Glomerular visceral epithelial cell (primary cell): ENCODE measurements at regions not wholly inside any gene's neighbourhood (a gene's known extent, or its start where the extent isn't known, plus 50 kb on each side); places are given as distances from the start of the nearest gene placed in this dataset.
A peak's percentile ranks its signal among the peaks of the same experiment; 100 is the strongest.
"Not testable (repeated sequence)": the region's sequence is repeated elsewhere in the genome, so short reads cannot be mapped to it uniquely, and the experiment has no call there.

Experiments used
- DNase-seq: peaks from one replicate; pipeline ENCODE4 v3.0.0-alpha.2; 2016; ENCODE audit errors: extremely low spot score

- no peak for DNase-seq
Measured at GRCh38 chr2:37569986-37570679, 101.3 kb downstream of the CDC42EP3 start.

DNA sequence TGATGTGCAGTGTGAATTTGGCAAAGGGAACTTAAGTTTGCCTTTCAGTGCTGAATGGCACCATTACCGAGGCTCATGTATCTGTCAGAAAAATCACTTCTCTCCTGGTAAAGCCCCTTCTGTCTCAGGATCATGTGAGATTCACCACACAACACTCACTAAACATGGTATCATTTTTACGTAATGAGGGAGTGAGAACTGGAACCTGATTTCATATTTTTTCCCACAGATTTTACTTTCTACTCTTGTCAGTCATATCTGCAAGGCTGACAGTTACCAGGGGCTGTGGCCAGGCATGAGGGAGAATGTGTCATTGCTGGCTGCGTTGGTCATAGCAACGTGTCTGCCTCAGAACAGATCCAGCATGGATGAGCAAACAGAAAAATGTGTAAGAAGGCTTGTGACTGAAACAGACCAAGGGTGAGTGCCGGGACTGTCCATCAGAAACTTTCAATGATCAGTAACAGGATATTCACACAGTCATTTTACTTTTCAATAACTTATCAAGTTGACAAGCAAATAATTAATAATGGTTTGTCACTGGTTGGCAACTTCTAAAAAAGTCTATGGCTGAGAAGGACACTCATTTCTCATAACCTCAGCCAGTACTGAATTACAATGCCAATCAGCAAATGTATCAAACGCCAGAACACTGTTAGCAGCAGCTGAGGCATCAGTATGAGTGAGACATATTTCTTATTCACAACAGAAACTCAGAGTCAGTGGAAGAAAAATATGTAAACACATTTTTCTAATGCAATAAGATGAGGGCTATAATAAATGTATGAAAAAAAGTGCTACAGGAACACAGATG is 100.5 kb downstream of the CDC42EP3 start:
- DNase-seq = peak; percentile 73

DNA sequence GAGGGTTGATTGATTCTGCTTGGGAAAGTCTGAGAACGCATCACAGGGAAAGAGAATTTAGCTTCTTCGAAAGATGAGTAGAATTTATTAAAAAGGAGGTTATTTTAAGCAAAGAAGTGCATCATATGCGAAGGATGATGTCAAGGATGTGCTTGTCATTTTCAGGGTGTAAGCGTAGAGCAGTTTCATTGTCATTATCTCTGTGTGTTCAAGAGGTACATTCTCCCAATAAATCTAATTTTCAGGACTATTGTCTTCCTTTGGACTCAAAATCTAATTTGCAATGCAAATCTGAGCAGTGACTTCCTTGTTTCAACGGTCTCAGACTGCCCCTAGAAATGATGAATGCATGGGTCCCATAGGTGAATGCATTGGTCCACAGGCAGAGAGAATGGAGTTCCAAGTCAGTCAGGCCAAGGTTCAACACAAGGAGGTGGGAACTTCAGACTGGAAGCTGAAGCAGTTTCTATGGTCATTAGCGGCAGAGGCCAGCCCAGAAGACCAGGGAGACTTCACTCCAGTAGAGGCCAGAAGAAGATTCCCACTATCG is 99.8 kb downstream of the CDC42EP3 start:
- DNase-seq = no peak

GRCh38 chr2:37573451-37574388 is 97.7 kb downstream of the CDC42EP3 start:
- no peak for DNase-seq

GRCh38 chr2:37575780-37576179 is 95.7 kb downstream of the CDC42EP3 start:
- no peak for DNase-seq

DNA sequence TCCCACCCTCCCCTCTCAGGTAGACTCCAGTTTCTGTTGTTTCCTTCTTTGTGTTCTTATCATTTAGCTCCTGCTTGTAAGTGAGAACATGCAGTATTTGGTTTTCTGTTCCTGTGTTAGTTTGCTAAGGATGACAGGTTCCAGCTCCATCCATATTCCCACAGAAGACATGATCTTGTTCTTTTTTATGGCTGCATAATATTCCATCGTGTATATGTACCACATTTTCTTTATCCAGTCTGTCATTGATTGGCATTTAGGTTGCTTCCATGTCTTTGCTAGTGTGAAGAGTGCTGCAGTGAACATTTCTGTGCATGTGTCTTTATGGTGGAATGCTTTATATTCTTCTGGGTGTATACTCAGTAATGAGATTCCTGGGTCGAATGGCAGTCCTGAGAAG is 95.2 kb downstream of the CDC42EP3 start:
- DNase-seq = not testable (repeated sequence)

DNA sequence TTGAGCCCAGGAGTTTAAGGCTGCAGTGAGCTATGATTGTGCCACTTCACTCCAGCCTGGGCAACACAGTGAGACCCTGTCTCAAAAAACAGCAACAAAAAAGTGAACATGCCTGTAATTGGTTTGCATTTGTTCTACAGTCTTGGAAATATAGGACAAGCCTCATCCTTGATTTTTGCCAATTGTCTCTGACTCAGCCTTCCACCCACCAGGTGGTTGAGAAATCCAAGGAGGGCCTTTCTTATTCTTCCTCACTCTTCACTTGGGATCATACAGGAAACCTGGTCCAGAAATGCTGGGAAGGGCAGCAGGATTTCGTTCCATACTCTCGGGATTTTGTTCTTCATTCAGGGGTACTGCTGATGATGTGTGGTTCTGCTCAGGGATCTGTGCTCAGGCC is 94.6 kb downstream of the CDC42EP3 start:
- no peak for DNase-seq

GRCh38 chr2:37579192-37579713 is 92.2 kb downstream of the CDC42EP3 start:
- no peak for DNase-seq

DNA sequence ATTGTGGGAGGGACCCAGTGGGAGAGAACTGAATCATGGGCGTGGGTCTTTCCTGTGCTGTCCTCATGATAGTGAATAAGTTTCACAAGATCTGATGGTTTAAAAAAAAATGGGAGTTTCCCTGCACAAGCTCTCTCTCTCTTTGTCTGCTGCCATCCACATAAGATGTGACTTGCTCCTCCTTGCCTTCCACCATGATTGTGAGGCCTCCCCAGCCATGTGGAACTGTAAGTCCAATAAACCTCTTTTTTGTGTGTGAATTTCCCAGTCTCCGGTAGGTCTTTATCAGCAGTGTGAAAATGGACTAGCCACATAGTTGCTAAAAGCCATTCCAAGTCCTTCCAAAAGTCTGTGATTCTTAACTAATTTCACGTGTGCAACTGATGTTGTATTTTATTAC is 91.5 kb downstream of the CDC42EP3 start:
- DNase-seq = not testable (repeated sequence)

DNA sequence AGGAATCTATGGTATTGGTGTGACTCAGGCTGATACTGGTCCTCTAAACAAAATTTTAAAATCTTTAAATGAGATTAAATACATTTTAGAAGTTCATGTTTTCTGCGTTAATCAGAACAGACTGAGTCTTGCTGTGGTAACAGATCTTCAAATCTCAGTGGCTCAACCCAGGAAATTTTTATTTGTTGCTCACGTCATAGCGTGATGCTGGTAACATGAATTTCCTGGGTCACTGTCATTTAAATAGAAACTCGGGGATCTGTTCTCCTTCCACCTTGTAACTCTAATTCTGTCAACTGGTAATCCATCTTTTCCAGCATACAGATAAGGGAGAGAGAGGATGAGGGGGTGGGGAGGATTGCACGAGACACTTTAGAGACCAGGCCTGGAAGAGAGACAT is 90.0 kb downstream of the CDC42EP3 start:
- DNase-seq = no peak

DNA sequence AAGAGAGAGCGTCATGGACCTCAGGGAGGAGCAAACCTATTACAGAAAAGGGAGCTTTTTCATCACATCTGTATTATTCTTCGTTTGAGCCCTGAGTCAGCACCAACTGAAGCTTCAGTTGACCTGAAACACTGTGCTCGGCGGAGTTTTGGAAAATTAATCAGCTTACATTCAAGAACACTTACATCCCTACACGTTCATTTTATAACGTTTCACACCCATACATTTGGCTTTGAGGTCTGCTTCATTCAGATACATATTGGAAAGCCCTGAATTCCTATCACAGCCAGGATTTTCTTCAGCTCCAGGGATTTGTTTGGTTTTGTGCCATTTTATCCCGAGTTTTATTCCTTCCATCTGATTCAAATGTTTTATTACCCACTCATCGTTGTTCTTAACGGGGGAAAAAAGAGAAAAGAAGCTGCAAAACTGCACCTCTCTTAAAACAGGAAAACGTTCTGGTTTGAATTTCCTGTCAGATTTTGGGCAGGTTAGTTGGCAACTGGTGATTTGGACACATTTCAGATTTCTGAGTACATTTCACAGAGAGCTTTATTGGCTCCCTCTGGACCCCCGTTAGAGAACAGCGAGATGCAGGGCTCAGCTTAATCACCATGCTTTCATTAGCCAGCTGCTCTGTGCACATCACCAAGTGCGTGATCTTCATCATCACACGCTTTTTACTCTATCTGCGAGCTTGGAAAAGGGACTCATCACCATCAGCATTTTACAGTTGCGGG is 88.8 kb downstream of the CDC42EP3 start:
- DNase-seq = no peak

- no peak for DNase-seq
Measured at GRCh38 chr2:37583402-37583801, 88.0 kb downstream of the CDC42EP3 start.

GRCh38 chr2:37583867-37584266 is 87.6 kb downstream of the CDC42EP3 start:
- DNase-seq = no peak

GRCh38 chr2:37585295-37585908 is 86.0 kb downstream of the CDC42EP3 start:
- DNase-seq = no peak

GRCh38 chr2:37585982-37586621 is 85.3 kb downstream of the CDC42EP3 start:
- peak; percentile 81 for DNase-seq

- DNase-seq = no peak
Measured at GRCh38 chr2:37586663-37587317, 84.7 kb downstream of the CDC42EP3 start.

DNA sequence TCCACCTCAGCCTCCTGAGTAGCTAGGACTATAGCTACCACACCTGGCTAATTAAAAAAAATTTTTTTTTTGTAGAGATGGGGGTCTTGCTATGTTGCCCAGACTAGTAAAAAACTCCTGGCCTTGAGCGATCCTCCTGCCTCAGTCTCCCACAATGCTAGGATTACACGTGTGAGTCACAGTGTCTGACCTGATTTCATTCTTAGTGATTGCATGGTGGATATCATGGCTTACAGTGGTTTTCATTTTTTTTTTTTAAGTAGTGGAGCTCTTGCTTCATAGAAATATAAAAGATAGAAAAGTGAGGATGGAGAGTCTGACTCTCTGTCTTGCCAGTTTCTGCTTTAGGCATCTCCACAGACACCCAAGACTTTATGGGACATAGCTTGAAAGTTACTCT is 83.6 kb downstream of the CDC42EP3 start:
- DNase-seq = no peak

GRCh38 chr2:37588316-37588777 is 83.1 kb downstream of the CDC42EP3 start:
- no peak for DNase-seq

DNA sequence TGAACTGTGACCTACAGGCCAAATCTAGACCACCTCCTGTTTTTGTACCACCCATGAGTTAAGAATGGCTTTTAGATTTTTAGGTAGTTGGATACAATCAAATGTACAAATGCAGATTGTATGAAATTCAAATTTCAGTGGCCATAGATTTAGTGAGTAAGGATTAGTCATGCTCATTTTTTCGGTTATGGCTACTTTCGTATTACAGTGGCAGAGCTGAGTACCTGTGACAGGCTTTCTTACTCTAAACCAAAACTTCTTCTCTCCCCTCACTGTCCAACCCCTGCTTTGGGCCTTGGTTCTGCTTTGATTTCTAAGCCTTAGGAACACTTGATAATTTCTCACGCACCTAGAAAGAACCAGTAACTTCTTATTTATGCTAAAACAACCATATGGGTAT is 82.1 kb downstream of the CDC42EP3 start:
- no peak for DNase-seq
